Esophagus (tissue), 2 donors: ENCODE measurements at regions not wholly inside any gene's neighbourhood (a gene's known extent, or its start where the extent isn't known, plus 50 kb on each side); places are given as distances from the start of the nearest gene placed in this dataset.

Experiments used
- H3K27ac ChIP-seq, 2 donors: one replicate each; pipeline ENCODE4 v1.5.1; 2013; ENCODE audit warnings: low read depth in 2 of 2, mild to moderate bottlenecking in 2 of 2, inconsistent platforms in 1 of 2, low read length in 1 of 2, moderate library complexity in 1 of 2
- H3K27me3 ChIP-seq, 2 donors: one replicate each; pipeline ENCODE4 v1.6.1; 2013; ENCODE audit warnings: low read length in 2 of 2, control low read depth in 1 of 2, mild to moderate bottlenecking in 1 of 2; ENCODE audit not compliant: insufficient read depth in 2 of 2, control insufficient read depth in 1 of 2
- H3K36me3 ChIP-seq, 2 donors: one replicate each; pipeline ENCODE4 v1.6.1; 2013; ENCODE audit warnings: low read length in 1 of 2; ENCODE audit not compliant: control insufficient read depth in 2 of 2, insufficient read depth in 2 of 2
- H3K4me1 ChIP-seq, 2 donors: one replicate each; pipeline ENCODE4 v1.6.1; 2013; ENCODE audit warnings: low read length in 1 of 2; ENCODE audit not compliant: control insufficient read depth in 2 of 2, insufficient read depth in 2 of 2
- H3K4me3 ChIP-seq, 2 donors: one replicate each; pipeline ENCODE4 v1.5.1; 2013; ENCODE audit warnings: low read length in 2 of 2, mild to moderate bottlenecking in 2 of 2, low read depth in 1 of 2, moderate library complexity in 1 of 2
- H3K9me3 ChIP-seq, 2 donors: one replicate each; pipeline ENCODE4 v1.6.1; 2013; ENCODE audit warnings: mild to moderate bottlenecking in 2 of 2, low read depth in 1 of 2, low read length in 1 of 2, moderate library complexity in 1 of 2; ENCODE audit not compliant: control insufficient read depth in 2 of 2, insufficient read depth in 1 of 2
- WGBS, 2 donors: extraction: QIAGEN DNeasy Blood & Tissue Kit; methylation state at CpG; one replicate each; pipeline ENCODE4 v1.1.7; 2013; 5-methylcytosine and 5-hydroxymethylcytosine counted together
- donor health status: healthy with polysubstance abuse.
- donor health status: Bipolar disorder and iron deficiency.

DNA sequence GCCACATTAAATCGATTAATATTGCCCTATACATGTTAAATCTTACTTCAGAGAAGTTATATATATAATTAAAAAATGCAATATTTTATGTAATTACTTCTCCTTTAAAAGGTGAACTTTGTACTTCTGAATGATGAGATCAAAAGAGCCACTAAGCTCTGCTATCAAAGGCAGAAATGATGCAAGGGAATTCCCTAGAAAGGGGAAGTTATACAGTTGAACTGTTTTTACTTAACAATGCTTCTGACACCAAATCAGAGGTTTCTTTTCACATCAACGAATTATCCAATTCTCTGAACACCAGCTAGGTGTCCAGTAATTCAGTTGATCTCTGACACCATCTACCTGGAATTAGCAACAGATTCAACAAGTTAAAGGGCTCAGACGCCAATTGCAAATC lies 319.9 kb upstream of the TSHZ2 start:
- no peak overlapping the region for H3K27ac ChIP-seq
- no peaks in the 10 kb centered on the region for H3K27me3 ChIP-seq
- no peak overlapping the region for H3K4me3 ChIP-seq
- H3K36me3 ChIP-seq: no peaks in the 10 kb centered on the region
- 65 to 66% methylated on average over 3 of the region's 3 CpGs for WGBS, 2 donors
- H3K4me1 ChIP-seq: no peaks in the 10 kb centered on the region
- no peaks in the 10 kb centered on the region for H3K9me3 ChIP-seq

- no peaks in the 10 kb centered on the region for H3K9me3 ChIP-seq
- H3K27me3 ChIP-seq: no peaks in the 10 kb centered on the region
- no peaks in the 10 kb centered on the region for H3K36me3 ChIP-seq
- H3K4me3 ChIP-seq: no peak overlapping the region
- H3K4me1 ChIP-seq: no peaks in the 10 kb centered on the region
- H3K27ac ChIP-seq: no peak overlapping the region
These were observed 322.4 kb upstream of the TSHZ2 start for GRCh38 chr20:52649727-52650126.

DNA sequence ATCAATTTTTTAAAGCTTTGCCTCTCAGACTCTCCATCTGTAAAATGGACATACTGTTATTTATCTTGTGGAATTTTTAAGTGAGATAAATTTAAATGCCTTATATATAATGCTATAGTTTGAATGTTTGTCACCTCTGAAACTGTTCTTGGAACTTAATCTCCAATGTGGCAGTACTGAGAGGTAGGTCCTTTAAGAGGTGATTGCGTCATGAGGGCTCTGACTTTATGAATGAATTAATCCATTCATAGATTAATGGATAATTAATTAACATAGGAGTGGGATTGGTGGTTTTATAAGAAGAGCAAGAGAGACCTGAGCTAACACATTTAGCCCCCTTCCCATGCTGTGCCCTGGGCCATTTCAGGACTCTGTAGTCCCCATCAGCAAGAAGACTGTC lies 326.3 kb upstream of the TSHZ2 start:
- no peaks in the 10 kb centered on the region for H3K36me3 ChIP-seq
- 93 to 94% methylated on average over 1 of the region's 1 CpG for WGBS, 2 donors
- no peak overlapping the region for H3K27ac ChIP-seq
- H3K9me3 ChIP-seq: no peaks in the 10 kb centered on the region
- H3K4me1 ChIP-seq: no peaks in the 10 kb centered on the region
- no peaks in the 10 kb centered on the region for H3K27me3 ChIP-seq
- H3K4me3 ChIP-seq: no peak overlapping the region

GRCh38 chr20:52643034-52643433 lies 329.1 kb upstream of the TSHZ2 start:
- H3K27ac ChIP-seq: no peak overlapping the region
- WGBS, 2 donors: 83 to 86% methylated on average over 3 of the region's 3 CpGs
- H3K36me3 ChIP-seq: no peaks in the 10 kb centered on the region
- H3K9me3 ChIP-seq: no peaks in the 10 kb centered on the region
- no peaks in the 10 kb centered on the region for H3K27me3 ChIP-seq
- no peaks in the 10 kb centered on the region for H3K4me1 ChIP-seq
- no peak overlapping the region for H3K4me3 ChIP-seq

DNA sequence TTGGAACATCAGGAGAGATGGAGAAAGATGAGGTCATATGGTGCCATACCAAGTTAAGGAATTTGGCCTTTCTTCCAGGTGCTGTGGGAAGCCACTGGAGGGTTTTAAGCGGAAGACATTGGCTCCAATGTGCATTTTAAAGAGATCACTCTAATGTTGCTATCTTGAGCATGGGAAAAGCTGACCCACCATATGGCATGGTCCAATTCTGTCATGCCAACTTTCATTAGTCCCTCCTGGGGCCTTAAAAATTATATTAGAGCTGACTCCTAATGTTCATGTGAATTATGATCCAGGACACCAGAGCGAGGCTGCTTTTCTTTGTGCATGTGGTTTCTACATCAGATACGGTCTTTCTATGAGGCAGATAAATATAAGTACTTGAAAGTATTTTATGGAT lies 335.0 kb upstream of the TSHZ2 start:
- H3K4me3 ChIP-seq: no peak overlapping the region
- H3K27me3 ChIP-seq: no peaks in the 10 kb centered on the region
- no peaks in the 10 kb centered on the region for H3K36me3 ChIP-seq
- H3K4me1 ChIP-seq: no peaks in the 10 kb centered on the region
- no peak overlapping the region for H3K27ac ChIP-seq
- WGBS, 2 donors: 92% methylated on average over 3 of the region's 3 CpGs
- no peaks in the 10 kb centered on the region for H3K9me3 ChIP-seq

- peaks cover 0 to 2% of the 10 kb centered on the region in 2 donors for H3K9me3 ChIP-seq
- H3K27me3 ChIP-seq: no peaks in the 10 kb centered on the region
- 92 to 96% methylated on average over 4 of the region's 4 CpGs for WGBS, 2 donors
- H3K36me3 ChIP-seq: no peaks in the 10 kb centered on the region
- H3K27ac ChIP-seq: no peak overlapping the region
- H3K4me3 ChIP-seq: no peak overlapping the region
- H3K4me1 ChIP-seq: no peaks in the 10 kb centered on the region
These were observed 340.7 kb upstream of the TSHZ2 start for GRCh38 chr20:52631469-52631868.

DNA sequence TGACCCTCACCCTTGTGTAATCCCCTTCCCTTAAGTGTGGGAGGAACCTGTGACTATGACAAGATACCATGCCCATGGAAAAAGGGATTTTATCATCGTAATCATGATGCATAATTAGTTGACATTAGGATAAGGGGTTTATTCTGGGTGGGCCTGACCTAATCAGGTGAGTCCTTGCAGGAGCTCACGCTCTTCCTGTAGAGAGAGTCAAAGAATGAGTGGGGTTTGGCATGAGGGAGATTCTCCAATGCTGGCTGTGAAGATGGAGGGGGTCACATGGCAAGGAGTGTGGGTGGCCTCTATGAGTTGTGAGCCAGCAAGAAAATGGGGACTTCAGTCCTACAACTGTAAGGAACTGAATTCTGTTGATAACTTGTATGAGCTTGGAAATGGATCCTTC lies 342.0 kb upstream of the TSHZ2 start:
- H3K4me1 ChIP-seq: no peaks in the 10 kb centered on the region
- no peaks in the 10 kb centered on the region for H3K27me3 ChIP-seq
- 50 to 63% methylated on average over 2 of the region's 2 CpGs for WGBS, 2 donors
- H3K36me3 ChIP-seq: no peaks in the 10 kb centered on the region
- no peak overlapping the region for H3K27ac ChIP-seq
- H3K4me3 ChIP-seq: no peak overlapping the region
- peaks cover 0 to 2% of the 10 kb centered on the region in 2 donors for H3K9me3 ChIP-seq

DNA sequence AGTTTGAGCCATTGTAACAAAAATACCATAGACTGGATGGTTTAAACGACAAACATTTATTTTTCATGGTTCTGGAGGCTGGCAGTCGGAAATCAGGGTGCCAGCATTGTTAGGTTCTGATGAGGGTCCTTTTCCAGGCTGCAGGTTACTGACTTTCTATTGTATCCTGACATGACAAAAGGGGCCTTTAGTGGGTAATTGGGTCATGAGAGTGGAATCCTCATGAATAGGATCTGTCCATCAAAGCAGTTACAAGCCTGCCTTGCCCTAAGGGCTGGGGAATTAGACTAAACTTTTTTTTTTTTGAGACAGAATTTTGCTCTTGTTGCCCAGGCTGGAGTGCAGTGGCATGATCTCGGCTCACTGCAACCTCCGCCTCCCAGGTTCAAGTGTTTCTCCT lies 347.9 kb upstream of the TSHZ2 start:
- Histone ChIP-seq H3K27ac (no peak overlapping the region), H3K4me3 (no peak overlapping the region), H3K27me3 (no peaks in the 10 kb centered on the region), H3K4me1 (no peaks in the 10 kb centered on the region), H3K36me3 (no peaks in the 10 kb centered on the region), H3K9me3 (no peaks in the 10 kb centered on the region)
- 78 to 80% methylated on average over 4 of the region's 4 CpGs for WGBS, 2 donors

DNA sequence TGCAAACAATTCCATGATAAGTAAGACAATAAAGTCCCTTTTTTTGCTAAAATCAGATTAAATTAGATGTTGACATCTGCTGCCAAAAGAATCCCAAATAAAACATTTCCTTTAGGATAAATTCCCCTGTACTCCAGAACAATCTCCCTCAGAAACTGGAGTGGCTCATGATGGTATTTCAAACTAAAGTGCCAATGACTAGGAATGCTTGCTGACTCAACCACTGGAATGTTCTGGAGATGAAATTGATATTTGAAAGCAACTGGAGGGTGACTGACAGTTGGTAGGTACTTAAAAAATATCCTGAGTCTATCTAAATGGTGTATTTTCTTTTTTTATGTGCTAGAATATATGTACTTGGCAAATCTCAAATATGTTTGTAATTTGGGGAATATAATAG lies 350.1 kb upstream of the TSHZ2 start:
- H3K36me3 ChIP-seq: no peaks in the 10 kb centered on the region
- no peak overlapping the region for H3K4me3 ChIP-seq
- no peaks in the 10 kb centered on the region for H3K4me1 ChIP-seq
- no peaks in the 10 kb centered on the region for H3K9me3 ChIP-seq
- H3K27ac ChIP-seq: no peak overlapping the region
- no peaks in the 10 kb centered on the region for H3K27me3 ChIP-seq

DNA sequence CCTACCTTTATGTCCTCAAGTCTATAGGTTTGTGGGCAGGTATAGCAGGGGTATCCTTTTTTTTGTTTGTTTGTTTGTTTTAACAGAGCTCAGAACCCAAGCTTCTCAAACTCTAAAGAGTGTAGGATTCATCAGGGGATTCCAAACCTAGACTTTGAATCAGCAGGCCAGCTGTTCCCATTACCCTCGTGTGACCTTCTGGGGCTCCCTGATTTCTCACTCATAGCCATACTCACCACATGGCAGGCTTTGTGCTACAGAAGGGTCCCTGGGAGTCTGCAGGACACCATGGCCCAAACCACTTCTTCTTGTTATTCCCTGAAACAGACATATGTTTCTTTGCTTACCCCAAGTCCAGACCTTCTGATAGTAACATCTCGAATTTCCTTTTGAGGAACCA lies 350.8 kb upstream of the TSHZ2 start:
- no peaks in the 10 kb centered on the region for H3K36me3 ChIP-seq
- no peaks in the 10 kb centered on the region for H3K27me3 ChIP-seq
- H3K4me3 ChIP-seq: no peak overlapping the region
- WGBS, 2 donors: 63 to 73% methylated on average over 2 of the region's 2 CpGs
- no peaks in the 10 kb centered on the region for H3K4me1 ChIP-seq
- no peak overlapping the region for H3K27ac ChIP-seq
- H3K9me3 ChIP-seq: no peaks in the 10 kb centered on the region
